Thoracic aorta (tissue), 2 donors: ENCODE measurements at regions not wholly inside any gene's neighbourhood (a gene's known extent, or its start where the extent isn't known, plus 50 kb on each side); places are given as distances from the start of the nearest gene placed in this dataset.

Experiments
- ATAC-seq: fragments of 150-250 bp; one replicate; pipeline ENCODE4 v1.8.0; 2017; ENCODE audit warnings: low read depth; ENCODE audit not compliant: insufficient number of reproducible peaks, low FRiP score
- DNase-seq: peaks from one replicate; pipeline ENCODE4 v3.0.0-alpha.2; 2020; ENCODE audit warnings: low spot score
- H3K27ac ChIP-seq, 2 donors: fragments of 200-600 bp; sonication (generic); 1 replicate in 1 of 2; 2 replicates in 1 of 2; pipeline ENCODE4 v1.5.1; 2016; ENCODE audit warnings: mild to moderate bottlenecking in 2 of 2, moderate library complexity in 2 of 2
- H3K27me3 ChIP-seq: fragments of 200-600 bp; sonication (generic); replicated peaks from 2 replicates; pipeline ENCODE4 v1.6.0; 2016; ENCODE audit warnings: mild to moderate bottlenecking; ENCODE audit not compliant: insufficient read depth
- H3K36me3 ChIP-seq: fragments of 200-600 bp; sonication (generic); one replicate; pipeline ENCODE4 v1.5.1; 2016
- H3K4me1 ChIP-seq, 2 donors: fragments of 200-600 bp; sonication (generic); 1 replicate in 1 of 2; 2 replicates in 1 of 2; pipeline versions ENCODE4 v1.5.1 to v1.6.0; 2016; ENCODE audit warnings: low read depth in 2 of 2, mild to moderate bottlenecking in 1 of 2; ENCODE audit not compliant: control insufficient read depth in 1 of 2
- H3K4me3 ChIP-seq: fragments of 200-600 bp; sonication (generic); 2 replicates; pipeline ENCODE4 v1.5.1; 2016; ENCODE audit warnings: mild to moderate bottlenecking
- H3K9me3 ChIP-seq: fragments of 200-600 bp; sonication (generic); 2 replicates; pipeline ENCODE4 v1.5.1; 2016
- TF ChIP-seq, protein P1 (sequence below): fragments of 200-600 bp; sonication (generic); IDR thresholded peaks from one replicate; pipeline ENCODE4 v1.5.1; 2019; ENCODE audit warnings: antibody characterized with exemption

DNA sequence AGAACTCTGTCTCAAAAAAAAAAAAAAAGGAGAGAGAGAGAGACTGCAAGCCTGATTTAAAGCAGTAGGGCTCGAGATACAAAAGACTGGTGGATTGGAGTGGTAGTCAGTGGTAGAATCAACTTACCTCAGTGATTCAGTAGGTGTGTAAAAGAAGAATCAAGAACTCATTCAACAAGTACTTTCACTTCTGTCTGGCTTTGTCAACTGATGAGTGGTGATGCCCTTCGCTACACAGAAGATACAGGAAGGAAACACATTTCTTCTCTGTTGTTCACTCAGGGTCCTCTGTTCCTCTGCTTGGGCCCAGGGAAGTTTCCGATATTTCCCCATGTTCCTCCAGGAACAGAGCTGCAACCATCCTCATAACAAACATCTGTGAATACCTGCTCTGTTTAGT lies 68.6 kb upstream of the COG2 start:
- no peak for ATAC-seq
- TF ChIP-seq, protein P1, sequence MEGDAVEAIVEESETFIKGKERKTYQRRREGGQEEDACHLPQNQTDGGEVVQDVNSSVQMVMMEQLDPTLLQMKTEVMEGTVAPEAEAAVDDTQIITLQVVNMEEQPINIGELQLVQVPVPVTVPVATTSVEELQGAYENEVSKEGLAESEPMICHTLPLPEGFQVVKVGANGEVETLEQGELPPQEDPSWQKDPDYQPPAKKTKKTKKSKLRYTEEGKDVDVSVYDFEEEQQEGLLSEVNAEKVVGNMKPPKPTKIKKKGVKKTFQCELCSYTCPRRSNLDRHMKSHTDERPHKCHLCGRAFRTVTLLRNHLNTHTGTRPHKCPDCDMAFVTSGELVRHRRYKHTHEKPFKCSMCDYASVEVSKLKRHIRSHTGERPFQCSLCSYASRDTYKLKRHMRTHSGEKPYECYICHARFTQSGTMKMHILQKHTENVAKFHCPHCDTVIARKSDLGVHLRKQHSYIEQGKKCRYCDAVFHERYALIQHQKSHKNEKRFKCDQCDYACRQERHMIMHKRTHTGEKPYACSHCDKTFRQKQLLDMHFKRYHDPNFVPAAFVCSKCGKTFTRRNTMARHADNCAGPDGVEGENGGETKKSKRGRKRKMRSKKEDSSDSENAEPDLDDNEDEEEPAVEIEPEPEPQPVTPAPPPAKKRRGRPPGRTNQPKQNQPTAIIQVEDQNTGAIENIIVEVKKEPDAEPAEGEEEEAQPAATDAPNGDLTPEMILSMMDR, result no peak
- H3K4me1 ChIP-seq, result no peaks in the 10 kb centered on the region
- no peaks in the 10 kb centered on the region for H3K27me3 ChIP-seq
- H3K27ac ChIP-seq, result no peak overlapping the region
- no peaks in the 10 kb centered on the region for H3K36me3 ChIP-seq
- no peak overlapping the region for H3K4me3 ChIP-seq
- DNase-seq, result no peak
- H3K9me3 ChIP-seq, result no peaks in the 10 kb centered on the region

DNA sequence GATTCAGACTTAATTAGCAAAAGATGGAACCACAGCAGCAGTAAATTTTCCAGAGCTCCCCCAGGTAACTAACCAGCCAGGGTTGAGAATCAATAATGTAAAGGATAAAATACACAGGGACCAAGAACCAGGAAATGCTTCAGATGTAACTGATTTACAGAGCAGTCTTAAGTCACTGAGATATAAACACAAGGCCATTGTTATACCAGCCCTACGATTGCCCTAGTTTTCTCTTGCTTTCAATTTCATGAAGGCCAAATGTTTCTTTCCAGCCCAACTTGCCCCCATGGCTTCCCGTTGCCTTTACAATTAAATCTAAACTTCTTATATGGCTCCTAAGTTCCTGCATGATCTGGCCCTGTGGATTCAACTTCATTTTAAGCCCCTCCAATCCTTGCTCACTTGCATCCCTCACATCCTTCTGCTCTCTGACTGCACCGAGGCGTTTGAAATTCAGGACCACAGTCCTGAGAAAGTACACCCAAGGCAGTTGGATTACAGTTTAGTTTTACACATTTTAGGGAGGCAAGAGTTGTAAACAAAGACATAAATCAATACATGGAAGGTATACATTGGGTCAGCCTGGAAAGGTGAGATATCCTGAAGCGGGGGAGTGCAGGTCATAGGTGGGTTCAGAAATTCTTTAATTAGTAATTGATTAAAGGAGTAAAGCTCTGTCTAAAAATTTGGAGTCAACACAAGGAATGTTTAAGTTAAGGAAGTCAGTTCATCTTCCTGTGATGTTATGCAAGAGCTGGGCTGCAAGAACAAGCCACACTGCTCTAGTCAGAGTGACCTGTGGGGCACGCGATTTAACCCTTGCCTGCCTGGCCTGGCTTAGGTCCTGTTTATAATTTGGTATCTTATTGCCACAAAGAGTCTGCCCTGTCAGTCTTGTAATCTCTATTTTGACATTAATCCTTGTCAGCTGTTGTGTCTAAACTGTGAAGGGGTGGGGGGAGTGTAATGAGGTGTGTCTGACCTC lies 69.9 kb upstream of the COG2 start:
- no peaks in the 10 kb centered on the region for H3K36me3 ChIP-seq
- DNase-seq (no peak), ATAC-seq (no peak)
- no peak overlapping the region for H3K27ac ChIP-seq
- TF ChIP-seq, protein P1, result no peak
- H3K9me3 ChIP-seq, result no peaks in the 10 kb centered on the region
- H3K4me3 ChIP-seq, result no peak overlapping the region
- no peaks in the 10 kb centered on the region for H3K4me1 ChIP-seq
- no peaks in the 10 kb centered on the region for H3K27me3 ChIP-seq

DNA sequence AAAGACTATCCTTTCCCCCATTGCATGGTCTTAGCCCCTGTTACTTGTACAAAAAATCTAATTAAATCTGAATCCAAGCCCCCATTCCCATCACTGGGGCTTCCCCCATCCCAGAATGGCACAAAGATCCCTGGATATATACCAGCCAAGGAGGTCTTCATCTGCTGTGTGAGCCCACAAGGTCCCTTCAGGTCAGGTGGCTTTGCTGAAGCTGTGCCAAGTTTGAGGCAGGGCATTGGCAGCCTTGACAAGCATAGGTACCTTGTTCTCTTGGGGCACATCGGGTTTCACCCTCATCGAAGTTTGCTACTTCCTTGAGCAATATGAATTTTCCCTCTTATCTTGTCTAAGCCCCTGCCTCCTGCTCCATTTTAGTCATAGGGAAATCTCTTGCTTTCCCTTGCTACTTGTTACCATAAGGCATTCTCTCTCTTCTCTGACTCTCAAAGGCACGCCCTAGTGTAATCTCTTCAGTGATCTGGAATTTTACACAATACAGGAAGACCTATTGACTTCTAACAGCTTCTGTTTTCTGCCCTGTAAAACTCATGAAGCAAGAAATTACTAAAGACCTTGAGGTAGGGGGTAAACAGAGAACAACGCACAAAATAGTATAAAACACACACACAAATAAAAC lies 71.4 kb upstream of the COG2 start:
- no peak for ATAC-seq

DNA sequence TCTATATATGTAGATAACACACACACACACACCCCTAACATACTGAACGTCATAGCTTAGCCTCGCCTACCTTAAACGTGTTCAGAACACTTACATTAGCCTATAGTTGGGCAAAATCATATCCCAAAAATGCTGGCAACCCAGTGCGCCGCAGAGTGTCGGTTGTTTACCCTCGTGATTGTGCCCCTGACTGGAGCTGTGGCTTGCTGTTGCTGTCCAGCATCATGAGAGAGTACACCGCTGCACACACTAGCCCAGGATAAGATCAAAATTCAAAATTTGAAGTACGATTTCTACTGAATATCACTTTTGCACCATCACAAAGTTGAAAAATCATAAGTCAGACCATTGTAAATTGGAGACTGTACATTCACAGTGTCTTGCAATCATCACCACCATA lies 73.1 kb upstream of the COG2 start:
- Histone ChIP-seq H3K27me3 (no peaks in the 10 kb centered on the region), H3K4me3 (no peak overlapping the region)
- no peak for ATAC-seq

More for the DNA sequence above, 71.4 kb upstream of the COG2 start:
- Histone ChIP-seq H3K27ac (no peak overlapping the region), H3K27me3 (no peaks in the 10 kb centered on the region), H3K36me3 (no peaks in the 10 kb centered on the region), H3K4me3 (no peak overlapping the region), H3K4me1 (no peaks in the 10 kb centered on the region), H3K9me3 (no peaks in the 10 kb centered on the region)
- DNase-seq, result no peak
- TF ChIP-seq, protein P1, result no peak

DNA sequence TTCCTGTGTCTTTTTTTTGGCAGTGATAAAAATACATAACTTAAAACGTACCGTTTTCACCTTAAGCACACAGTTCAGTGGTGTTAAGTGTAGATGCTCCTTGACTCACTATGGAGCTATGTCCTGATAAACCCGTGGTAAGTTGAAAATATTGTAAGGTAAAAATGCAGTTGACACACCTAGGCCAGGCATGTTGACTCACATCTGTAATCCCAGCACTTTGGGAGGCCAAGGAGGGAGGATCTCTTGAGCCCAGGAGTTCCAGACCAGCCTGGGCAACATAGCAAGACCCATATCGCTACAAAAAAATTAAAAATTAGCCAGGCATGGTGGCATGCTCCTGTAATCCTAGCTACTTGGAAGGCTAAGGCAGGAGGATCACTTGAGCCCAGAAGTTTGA lies 73.6 kb upstream of the COG2 start:
- Histone ChIP-seq H3K27me3 (no peaks in the 10 kb centered on the region), H3K4me3 (no peak overlapping the region), H3K9me3 (no peaks in the 10 kb centered on the region), H3K4me1 (no peaks in the 10 kb centered on the region), H3K36me3 (no peaks in the 10 kb centered on the region), H3K27ac (no peak overlapping the region)
- no peak for DNase-seq
- TF ChIP-seq, protein P1, result no peak
- no peak for ATAC-seq

More for the DNA sequence above, 73.1 kb upstream of the COG2 start:
- H3K27ac ChIP-seq, result no peak overlapping the region
- no peak for DNase-seq
- no peaks in the 10 kb centered on the region for H3K9me3 ChIP-seq
- H3K4me1 ChIP-seq, result no peaks in the 10 kb centered on the region
- no peaks in the 10 kb centered on the region for H3K36me3 ChIP-seq
- TF ChIP-seq, protein P1, result no peak
